Pulmonary artery endothelial cell (primary cell): ENCODE measurements at regions not wholly inside any gene's neighbourhood (a gene's known extent, or its start where the extent isn't known, plus 50 kb on each side); places are given as distances from the start of the nearest gene placed in this dataset.

Experiments used
- DNase-seq: peaks from one replicate; pipeline ENCODE4 v3.0.0-alpha.2; 2011; ENCODE audit warnings: low read depth, low spot score

GRCh38 chr5:54689411-54690251, 172.1 kb downstream of the SNX18 start:
- DNase-seq, result no peak

- no peak for DNase-seq
Measured at GRCh38 chr5:54680998-54681397, 163.4 kb downstream of the SNX18 start.

DNA sequence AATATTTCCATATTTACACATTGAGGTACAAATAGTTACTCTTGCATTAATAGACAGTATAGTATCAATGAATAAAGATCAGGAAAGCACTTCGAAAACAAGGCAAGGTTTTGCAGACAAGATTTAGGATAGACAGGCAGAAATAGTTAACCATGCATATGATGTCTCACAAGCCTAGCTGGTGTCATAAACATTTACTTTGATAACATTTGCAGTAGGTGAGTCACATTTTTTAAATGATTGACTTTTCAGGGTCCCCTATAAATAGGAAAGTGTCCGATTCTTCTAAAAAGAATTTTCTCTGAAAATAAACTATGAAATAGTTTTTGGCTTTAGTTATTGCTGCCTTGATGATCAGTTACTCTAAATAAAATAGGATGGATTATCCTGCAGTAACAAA, 162.1 kb downstream of the SNX18 start:
- no peak for DNase-seq

DNA sequence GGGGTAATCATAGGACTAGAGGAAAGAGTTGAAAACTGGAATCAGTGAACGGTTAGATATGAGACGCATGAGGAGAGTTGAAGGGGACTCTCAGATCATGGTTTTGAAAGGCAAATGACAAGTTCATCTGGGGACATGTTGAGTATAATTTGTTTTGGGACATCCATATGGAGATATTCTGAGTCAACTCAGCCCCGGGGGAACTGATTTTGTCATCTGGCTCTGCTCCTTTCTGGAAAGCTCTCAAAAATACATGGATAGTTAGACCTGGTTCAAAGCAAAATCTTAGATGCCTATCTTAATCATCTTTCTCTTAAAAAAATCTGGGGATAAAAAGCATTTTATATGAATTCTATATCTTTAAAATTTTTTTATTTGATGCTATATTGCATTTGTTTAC, 161.2 kb downstream of the SNX18 start:
- DNase-seq, result no peak

GRCh38 chr5:54676481-54677340, 159.2 kb downstream of the SNX18 start:
- DNase-seq, result no peak

GRCh38 chr5:54673523-54674225, 156.1 kb downstream of the SNX18 start:
- no peak for DNase-seq

GRCh38 chr5:54672871-54673270, 155.3 kb downstream of the SNX18 start:
- no peak for DNase-seq

- DNase-seq, result no peak
Measured at GRCh38 chr5:54671681-54672080, 154.1 kb downstream of the SNX18 start.

- DNase-seq, result no peak
Measured at GRCh38 chr5:54671111-54671531, 153.6 kb downstream of the SNX18 start.

DNA sequence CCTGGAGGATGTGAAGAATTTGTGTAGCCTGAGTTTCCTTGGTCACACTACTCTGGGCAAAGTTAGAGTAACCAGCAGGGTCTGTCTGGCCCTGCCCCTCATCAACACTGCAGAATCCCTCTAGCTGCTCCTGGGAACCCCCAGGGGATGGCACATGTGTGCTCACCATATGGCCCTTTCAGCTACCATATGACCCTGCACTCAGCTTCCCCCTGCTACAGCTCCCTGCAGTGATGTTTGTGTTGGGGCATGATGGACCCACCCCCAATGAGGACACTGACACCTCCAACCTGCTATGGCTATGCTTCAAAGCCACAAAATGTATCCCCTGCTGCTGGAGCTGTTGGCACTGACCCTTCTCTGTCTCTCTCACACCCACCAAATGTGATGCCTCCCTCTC, 152.7 kb downstream of the SNX18 start:
- no peak for DNase-seq

GRCh38 chr5:54669845-54670244, 152.3 kb downstream of the SNX18 start:
- DNase-seq, result no peak

GRCh38 chr5:54669285-54669684, 151.7 kb downstream of the SNX18 start:
- no peak for DNase-seq

- DNase-seq, result no peak
Measured at GRCh38 chr5:54668096-54668495, 150.5 kb downstream of the SNX18 start.

DNA sequence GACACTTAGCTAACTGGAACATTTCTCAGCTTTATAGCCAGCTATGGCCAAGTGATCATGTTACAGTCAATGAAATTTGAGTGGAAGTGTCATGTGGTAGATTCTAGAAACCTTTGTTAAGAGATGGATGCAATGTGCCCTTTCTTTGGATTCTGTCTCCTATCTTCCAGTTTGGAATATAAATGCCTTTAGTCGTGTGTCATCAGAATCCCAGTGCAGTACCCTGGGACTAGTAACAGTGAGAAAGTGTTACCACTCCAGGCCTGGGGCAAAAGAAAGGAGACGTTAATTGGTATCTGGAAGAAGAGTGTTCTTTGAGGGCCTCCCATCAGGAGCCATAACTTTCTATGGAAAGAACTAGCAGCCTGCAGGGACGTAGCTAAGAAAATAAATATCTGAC, 149.6 kb downstream of the SNX18 start:
- DNase-seq, result no peak

DNA sequence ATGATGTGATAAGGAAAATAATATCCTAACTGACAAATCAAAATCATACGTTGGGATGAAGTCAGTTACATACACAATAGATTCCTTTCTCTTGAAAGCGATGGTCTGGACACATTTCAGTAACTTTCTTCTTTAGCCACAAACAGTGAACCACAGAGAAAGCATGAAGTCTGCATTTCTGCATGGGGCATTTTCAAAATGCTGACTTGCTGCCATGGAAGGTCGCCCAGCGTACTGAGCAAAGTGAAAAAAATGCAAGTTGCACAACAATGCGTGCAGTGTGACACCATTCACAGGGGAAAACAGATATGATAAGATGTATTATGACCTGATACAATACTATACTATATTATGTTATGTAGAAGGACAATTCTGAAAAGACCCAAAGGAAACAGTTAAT, 146.3 kb downstream of the SNX18 start:
- no peak for DNase-seq

GRCh38 chr5:54661111-54661510, 143.6 kb downstream of the SNX18 start:
- DNase-seq, result no peak

DNA sequence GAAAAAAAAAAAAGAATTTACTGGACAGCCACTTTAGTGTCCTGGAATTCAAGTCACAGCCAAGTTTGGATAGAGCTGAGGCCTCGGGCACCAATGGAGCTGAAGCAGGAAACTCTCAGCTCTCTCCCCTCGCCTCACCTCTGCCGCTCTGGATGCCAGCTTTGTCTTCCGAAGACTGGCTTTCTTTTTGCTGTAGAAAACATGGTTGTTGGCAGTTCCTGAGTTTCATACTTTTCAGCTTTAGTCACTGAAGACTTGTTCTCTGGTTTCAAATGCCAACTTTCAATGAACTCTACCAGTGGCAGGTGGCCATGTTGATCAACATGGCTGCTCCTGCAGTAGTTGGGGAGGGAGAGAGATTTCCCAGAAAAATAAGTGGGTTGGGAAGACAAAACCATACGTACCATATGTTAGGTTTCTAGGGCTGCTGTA, 142.2 kb downstream of the SNX18 start:
- DNase-seq, result no peak

- DNase-seq, result peak; percentile 87
Measured at GRCh38 chr5:54658010-54658409, 140.5 kb downstream of the SNX18 start.

DNA sequence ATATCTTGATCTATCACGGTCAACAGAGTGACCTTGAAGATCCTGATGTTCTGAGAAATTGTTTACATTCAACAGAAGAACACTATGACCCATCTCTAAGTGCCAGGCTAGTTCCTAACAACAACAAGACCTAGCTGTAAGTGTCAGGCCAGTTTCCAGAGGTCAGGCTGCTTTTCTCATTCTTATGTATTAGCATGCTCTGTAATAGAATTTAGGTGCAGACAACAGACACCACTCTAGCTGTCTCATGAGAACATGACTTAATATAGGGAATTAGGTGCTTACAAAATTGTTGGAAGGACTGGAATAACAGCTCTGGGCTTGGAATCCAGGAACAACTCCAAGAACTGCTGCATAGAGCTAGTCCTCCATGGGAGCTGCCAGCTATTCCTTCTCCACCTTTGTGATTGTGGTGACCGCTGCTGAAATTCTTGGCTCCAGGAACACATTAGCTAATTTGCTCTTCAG, 138.7 kb downstream of the SNX18 start:
- no peak for DNase-seq

GRCh38 chr5:54655761-54656160, 138.2 kb downstream of the SNX18 start:
- no peak for DNase-seq

DNA sequence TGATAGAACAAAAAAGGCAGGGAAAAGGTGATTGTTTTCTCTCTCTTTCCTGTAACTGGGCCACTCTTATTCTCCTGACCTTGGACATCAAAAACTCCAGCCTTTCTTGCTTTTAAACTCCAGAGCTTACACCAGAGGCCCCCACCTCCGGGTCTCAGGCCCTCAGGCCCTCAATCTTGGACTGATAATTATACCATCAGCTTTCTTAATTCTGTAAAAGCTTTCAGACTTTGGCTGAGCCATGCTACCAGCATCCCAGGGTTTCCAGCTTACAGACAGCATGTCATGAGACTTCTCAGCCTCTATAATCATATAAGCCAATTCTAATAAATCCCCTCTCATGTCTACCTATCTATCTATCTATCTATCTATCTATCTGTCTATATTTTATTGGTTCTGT, 137.7 kb downstream of the SNX18 start:
- DNase-seq, result no peak
